GM12873 (cell line): ENCODE measurements at regions not wholly inside any gene's neighbourhood (a gene's known extent, or its start where the extent isn't known, plus 50 kb on each side); places are given as distances from the start of the nearest gene placed in this dataset.
A peak's percentile ranks its signal among the peaks of the same experiment; 100 is the strongest.

ENCODE experiments used
- CTCF ChIP-seq: IDR thresholded peaks from 2 replicates; pipeline ENCODE4 v1.5.1; 2012; ENCODE audit warnings: low read depth, mild to moderate bottlenecking, moderate library complexity, low read length, control low read depth; ENCODE audit not compliant: insufficient read depth; ENCODE audit errors: missing control alignments

GRCh38 chr17:72471296-72471695 is 350.5 kb downstream of the SOX9 start:
- TF ChIP-seq CTCF: no peak

- TF ChIP-seq CTCF: no peak
Measured at GRCh38 chr17:72472106-72472505, 351.3 kb downstream of the SOX9 start.

GRCh38 chr17:72474243-72474642 is 353.4 kb downstream of the SOX9 start:
- no peak for TF ChIP-seq CTCF

- no peak for TF ChIP-seq CTCF
Measured at GRCh38 chr17:72474719-72475477, 354.1 kb downstream of the SOX9 start.

GRCh38 chr17:72476134-72476533 is 355.3 kb downstream of the SOX9 start:
- TF ChIP-seq CTCF: no peak

- no peak for TF ChIP-seq CTCF
Measured at GRCh38 chr17:72476575-72476986, 355.8 kb downstream of the SOX9 start.

- TF ChIP-seq CTCF: no peak
Measured at GRCh38 chr17:72477491-72477890, 356.7 kb downstream of the SOX9 start.

- TF ChIP-seq CTCF: peak; percentile 26
Measured at GRCh38 chr17:72479113-72479512, 358.3 kb downstream of the SOX9 start.
